CD14-positive monocyte (primary cell): ENCODE measurements at regions not wholly inside any gene's neighbourhood (a gene's known extent, or its start where the extent isn't known, plus 50 kb on each side); places are given as distances from the start of the nearest gene placed in this dataset.

Experiments used
- DNase-seq, 3 donors: peaks; one replicate each; pipeline ENCODE4 v3.0.0-alpha.2; 2011 to 2022
- H2AFZ ChIP-seq: 2 replicates; pipeline ENCODE4 v1.6.0; 2012; ENCODE audit warnings: mild to moderate bottlenecking, low read depth, low read length, inconsistent platforms; ENCODE audit not compliant: insufficient read depth, poor library complexity, severe bottlenecking
- H3K27ac ChIP-seq, 2 donors: 1 replicate in 1 of 2; 2 replicates in 1 of 2; pipeline ENCODE4 v1.5.1; 2012 to 2013; ENCODE audit warnings: low read length in 2 of 2, control low read depth in 1 of 2, inconsistent platforms in 1 of 2, low read depth in 1 of 2, mild to moderate bottlenecking in 1 of 2
- H3K27me3 ChIP-seq, 2 donors: one replicate each; pipeline versions ENCODE4 v1.6.0 to v1.6.1; 2011 to 2013; ENCODE audit warnings: low read length in 2 of 2; ENCODE audit not compliant: control insufficient read depth in 2 of 2, insufficient read depth in 2 of 2
- H3K36me3 ChIP-seq, 2 donors: replicated peaks in 1 of 2; 1 replicate in 1 of 2; 2 replicates in 1 of 2; pipeline versions ENCODE4 v1.5.1 to v1.6.1; 2012 to 2013; ENCODE audit warnings: low read length in 2 of 2, control low read depth in 1 of 2, inconsistent platforms in 1 of 2, mild to moderate bottlenecking in 1 of 2; ENCODE audit not compliant: insufficient read depth in 2 of 2, control insufficient read depth in 1 of 2
- H3K4me1 ChIP-seq, 2 donors: 1 replicate in 1 of 2; 2 replicates in 1 of 2; pipeline versions ENCODE4 v1.5.1 to v1.6.1; 2012 to 2013; ENCODE audit warnings: low read length in 2 of 2, control low read depth in 1 of 2, inconsistent platforms in 1 of 2, mild to moderate bottlenecking in 1 of 2, moderate library complexity in 1 of 2; ENCODE audit not compliant: insufficient read depth in 2 of 2, control insufficient read depth in 1 of 2
- H3K4me2 ChIP-seq: replicated peaks from 2 replicates; pipeline ENCODE3; 2012; ENCODE audit warnings: low read length, moderate library complexity, mild to moderate bottlenecking; ENCODE audit not compliant: poor library complexity, severe bottlenecking; ENCODE audit errors: extremely low read depth
- H3K4me3 ChIP-seq, 3 experiments: fragments of 200-600 bp in 1 of 3; sonication (generic) in 1 of 3; replicated peaks in 1 of 3; 1 replicate in 2 of 3; 2 replicates in 1 of 3; pipeline ENCODE4 v1.5.1; 2011 to 2013; ENCODE audit warnings: low read length in 3 of 3, mild to moderate bottlenecking in 3 of 3, control low read depth in 2 of 3, low read depth in 2 of 3, inconsistent platforms in 1 of 3, moderate library complexity in 1 of 3
- H3K79me2 ChIP-seq: 2 replicates; pipeline ENCODE4 v1.6.0; 2012; ENCODE audit warnings: mild to moderate bottlenecking, control low read depth, inconsistent platforms, low read length, moderate library complexity; ENCODE audit not compliant: insufficient read depth
- H3K9ac ChIP-seq: 2 replicates; pipeline ENCODE4 v1.6.0; 2017; ENCODE audit warnings: low read length, mild to moderate bottlenecking; ENCODE audit not compliant: insufficient read depth, poor library complexity, severe bottlenecking
- H3K9me3 ChIP-seq, 2 donors: replicated peaks in 1 of 2; 1 replicate in 1 of 2; 2 replicates in 1 of 2; pipeline versions ENCODE4 v1.5.1 to v1.6.1; 2012 to 2013; ENCODE audit warnings: low read length in 2 of 2, control low read depth in 1 of 2; ENCODE audit not compliant: control insufficient read depth in 1 of 2, insufficient read depth in 1 of 2
- H4K20me1 ChIP-seq: 2 replicates; pipeline ENCODE4 v1.6.0; 2012; ENCODE audit warnings: mild to moderate bottlenecking, low read length, control low read depth, moderate library complexity; ENCODE audit not compliant: insufficient read depth
- H3K27ac Mint-ChIP-seq, 7 donors: one replicate each; pipeline ENCODE4 v1.8.0; 2020; ENCODE audit warnings: mild to moderate bottlenecking in 7 of 7, mixed read lengths in 7 of 7, moderate library complexity in 6 of 7, inconsistent platforms in 2 of 7
- H3K27me3 Mint-ChIP-seq, 3 donors: one replicate each; pipeline ENCODE4 v1.8.0; 2021 to 2022; ENCODE audit warnings: low read depth in 3 of 3, mild to moderate bottlenecking in 3 of 3, mixed read lengths in 3 of 3, moderate library complexity in 3 of 3, inconsistent platforms in 1 of 3
- H3K36me3 Mint-ChIP-seq, 2 donors: one replicate each; pipeline ENCODE4 v1.8.0; 2020; ENCODE audit warnings: mixed read lengths in 2 of 2, inconsistent platforms in 1 of 2, mild to moderate bottlenecking in 1 of 2
- H3K4me1 Mint-ChIP-seq: one replicate; pipeline ENCODE4 v1.8.0; 2020; ENCODE audit warnings: mild to moderate bottlenecking, mixed read lengths
- H3K4me3 Mint-ChIP-seq, 2 donors: one replicate each; pipeline ENCODE4 v1.8.0; 2020; ENCODE audit warnings: mild to moderate bottlenecking in 2 of 2, mixed read lengths in 2 of 2, moderate library complexity in 1 of 2
- H3K9me3 Mint-ChIP-seq, 7 donors: one replicate each; pipeline ENCODE4 v1.8.0; 2020 to 2022; ENCODE audit warnings: mixed read lengths in 7 of 7, mild to moderate bottlenecking in 6 of 7, moderate library complexity in 6 of 7, inconsistent platforms in 2 of 7
- WGBS: methylation state at CpG from one replicate; pipeline ENCODE4 v1.1.5; 2013; ENCODE audit warnings: missing lambda C conversion rate; ENCODE audit not compliant: insufficient coverage; 5-methylcytosine and 5-hydroxymethylcytosine counted together
- intact Hi-C, 2 donors: fragments of 100-400 bp; cut with micrococcal nuclease; formaldehyde crosslinking; loops; one replicate each; pipeline versions ENCODE4 v1.15.0 to v1.15.1; 2023
- TF ChIP-seq, protein P1 (sequence below): fragments of 200-600 bp; IDR thresholded peaks from one replicate; pipeline ENCODE4 v1.8.0; 2022; ENCODE audit warnings: antibody characterized with exemption, mild to moderate bottlenecking

DNA sequence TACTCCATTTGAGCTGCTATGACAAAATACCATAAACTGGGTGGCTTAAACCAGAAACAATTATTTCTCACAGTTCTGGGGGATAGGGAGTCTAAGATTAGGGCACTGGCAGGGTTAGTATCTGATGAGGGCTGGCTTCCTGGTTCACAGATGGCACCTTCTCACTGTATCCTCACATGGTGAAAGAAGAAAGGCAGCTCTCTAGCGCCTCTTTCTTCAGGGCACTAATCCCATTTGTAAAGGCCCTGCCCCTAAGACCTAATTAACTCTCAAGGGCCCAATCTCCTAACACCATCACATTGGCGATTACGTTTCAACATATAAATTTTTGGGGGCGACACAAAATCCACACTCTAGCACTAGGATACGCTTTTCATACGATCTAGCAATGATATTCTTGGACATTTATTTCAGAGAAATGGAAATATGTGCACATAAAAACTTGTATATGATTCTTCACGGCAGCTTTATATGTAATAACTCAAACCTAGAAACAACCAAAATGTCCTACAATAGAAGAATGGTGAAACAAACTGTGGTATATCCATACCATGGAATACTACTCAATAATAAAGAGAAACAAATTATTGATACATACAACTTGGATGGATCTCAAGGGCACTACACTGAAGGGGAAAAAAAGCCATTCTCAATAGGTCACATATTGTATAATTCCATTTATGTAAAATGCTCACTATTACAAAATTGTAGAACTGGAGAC is 111.0 kb downstream of the BCL2L11 start:
- H4K20me1 ChIP-seq: no peaks in the 10 kb centered on the region

DNA sequence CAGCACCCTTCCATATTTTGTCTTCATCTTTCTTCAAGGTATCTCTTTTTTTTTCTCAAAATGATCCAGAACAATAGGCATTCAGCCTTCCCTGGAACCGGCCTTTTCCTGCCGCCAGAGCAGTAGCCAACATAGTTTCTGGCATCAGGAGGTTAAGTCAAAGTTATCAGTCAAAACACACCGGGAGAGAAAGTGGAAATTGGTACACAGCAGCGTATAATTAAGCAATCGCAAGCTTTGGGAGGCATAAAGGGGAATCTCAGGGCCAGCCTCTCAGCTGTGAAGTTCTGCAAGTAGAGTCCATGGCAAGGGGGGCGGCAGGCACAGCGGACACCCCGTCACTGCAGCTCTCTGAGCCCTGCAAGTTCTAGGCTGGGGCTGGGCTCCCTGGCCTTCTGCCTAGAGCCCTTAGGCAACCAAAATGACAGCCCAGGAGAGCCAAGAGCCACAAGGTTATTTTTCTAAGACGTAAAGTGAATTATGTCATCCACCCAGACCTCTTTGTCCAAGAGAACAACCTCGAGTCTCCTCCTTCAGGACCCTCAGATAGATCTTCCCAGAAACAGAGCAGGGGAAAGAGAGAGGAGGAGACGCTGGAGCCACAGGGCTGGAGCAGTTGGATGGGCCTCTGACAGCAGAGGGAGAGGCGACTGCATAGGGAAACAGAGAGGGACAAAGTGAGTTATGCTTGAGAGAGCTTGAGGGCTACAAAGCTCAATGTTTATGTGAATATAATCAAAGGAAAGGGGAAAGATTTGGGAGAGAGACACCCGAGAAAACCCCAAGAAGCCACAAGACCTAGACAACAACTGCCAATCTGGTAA is 114.7 kb downstream of the BCL2L11 start:
- Mint-ChIP-seq H3K36me3 (peaks cover 4 to 19% of the 10 kb centered on the region in 2 donors), H3K27ac (peak overlapping the region in 1 of 7 donors; percentile 15), H3K4me1 (peaks cover 12% of the 10 kb centered on the region), H3K27me3 (peaks cover 0 to 2% (median 0%) of the 10 kb centered on the region in 3 donors), H3K9me3 (peaks cover 0 to 5% (median 3%) of the 10 kb centered on the region in 7 donors), H3K4me3 (no peak overlapping the region)
- Histone ChIP-seq H3K79me2 (no peaks in the 10 kb centered on the region), H3K36me3 (no peaks in the 10 kb centered on the region), H3K9ac (no peak overlapping the region), H4K20me1 (no peaks in the 10 kb centered on the region), H3K27ac (no peak overlapping the region), H3K4me1 (peaks cover 7 to 10% of the 10 kb centered on the region in 2 donors), H3K9me3 (no peaks in the 10 kb centered on the region), H3K4me3 (no peak overlapping the region), H3K4me2 (no peak overlapping the region), H3K27me3 (no peaks in the 10 kb centered on the region), H2AFZ (no peak overlapping the region)
- intact Hi-C loops: no loop called here
- WGBS: 79% methylated on average over 9 of the region's 13 CpGs
- DNase-seq: no peak
- TF ChIP-seq, protein P1, sequence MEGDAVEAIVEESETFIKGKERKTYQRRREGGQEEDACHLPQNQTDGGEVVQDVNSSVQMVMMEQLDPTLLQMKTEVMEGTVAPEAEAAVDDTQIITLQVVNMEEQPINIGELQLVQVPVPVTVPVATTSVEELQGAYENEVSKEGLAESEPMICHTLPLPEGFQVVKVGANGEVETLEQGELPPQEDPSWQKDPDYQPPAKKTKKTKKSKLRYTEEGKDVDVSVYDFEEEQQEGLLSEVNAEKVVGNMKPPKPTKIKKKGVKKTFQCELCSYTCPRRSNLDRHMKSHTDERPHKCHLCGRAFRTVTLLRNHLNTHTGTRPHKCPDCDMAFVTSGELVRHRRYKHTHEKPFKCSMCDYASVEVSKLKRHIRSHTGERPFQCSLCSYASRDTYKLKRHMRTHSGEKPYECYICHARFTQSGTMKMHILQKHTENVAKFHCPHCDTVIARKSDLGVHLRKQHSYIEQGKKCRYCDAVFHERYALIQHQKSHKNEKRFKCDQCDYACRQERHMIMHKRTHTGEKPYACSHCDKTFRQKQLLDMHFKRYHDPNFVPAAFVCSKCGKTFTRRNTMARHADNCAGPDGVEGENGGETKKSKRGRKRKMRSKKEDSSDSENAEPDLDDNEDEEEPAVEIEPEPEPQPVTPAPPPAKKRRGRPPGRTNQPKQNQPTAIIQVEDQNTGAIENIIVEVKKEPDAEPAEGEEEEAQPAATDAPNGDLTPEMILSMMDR: no peak

More for the DNA sequence above, 111.0 kb downstream of the BCL2L11 start:
- Mint-ChIP-seq H3K4me1 (peaks cover 16% of the 10 kb centered on the region), H3K27ac (peak overlapping the region in 1 of 7 donors; percentile 32), H3K9me3 (peaks cover 3 to 9% (median 7%) of the 10 kb centered on the region in 7 donors), H3K27me3 (peaks cover 0 to 2% (median 2%) of the 10 kb centered on the region in 3 donors), H3K36me3 (peaks cover 2 to 17% of the 10 kb centered on the region in 2 donors), H3K4me3 (no peak overlapping the region)
- Histone ChIP-seq H3K4me3 (no peak overlapping the region), H3K36me3 (no peaks in the 10 kb centered on the region), H3K79me2 (no peaks in the 10 kb centered on the region), H2AFZ (no peak overlapping the region), H3K9me3 (no peaks in the 10 kb centered on the region), H3K4me1 (peaks cover 12 to 13% of the 10 kb centered on the region in 2 donors), H3K9ac (no peak overlapping the region), H3K27me3 (no peaks in the 10 kb centered on the region), H3K27ac (no peak overlapping the region), H3K4me2 (no peak overlapping the region)
- intact Hi-C loops: no loop called here
- TF ChIP-seq, protein P1: no peak
- WGBS: 100% methylated on average over 1 of the region's 7 CpGs
- no peak for DNase-seq
